Sigmoid colon (tissue), 3 donors: ENCODE measurements at regions not wholly inside any gene's neighbourhood (a gene's known extent, or its start where the extent isn't known, plus 50 kb on each side); places are given as distances from the start of the nearest gene placed in this dataset.

Source experiments
- POLR2A ChIP-seq, 2 donors: fragments of 450-650 bp; IDR thresholded peaks; one replicate each; pipeline ENCODE4 v1.6.1; 2016; ENCODE audit warnings: antibody characterized with exemption in 2 of 2, mild to moderate bottlenecking in 2 of 2, moderate library complexity in 2 of 2
- TF ChIP-seq, protein P1 (sequence below), 4 experiments: fragments of 450-650 bp in 3 of 4; fragments of 200-600 bp in 1 of 4; IDR thresholded peaks; one replicate each; pipeline ENCODE4 v1.5.1; 2016 to 2019; ENCODE audit warnings: antibody characterized with exemption in 4 of 4, mild to moderate bottlenecking in 3 of 4, moderate library complexity in 2 of 4

DNA sequence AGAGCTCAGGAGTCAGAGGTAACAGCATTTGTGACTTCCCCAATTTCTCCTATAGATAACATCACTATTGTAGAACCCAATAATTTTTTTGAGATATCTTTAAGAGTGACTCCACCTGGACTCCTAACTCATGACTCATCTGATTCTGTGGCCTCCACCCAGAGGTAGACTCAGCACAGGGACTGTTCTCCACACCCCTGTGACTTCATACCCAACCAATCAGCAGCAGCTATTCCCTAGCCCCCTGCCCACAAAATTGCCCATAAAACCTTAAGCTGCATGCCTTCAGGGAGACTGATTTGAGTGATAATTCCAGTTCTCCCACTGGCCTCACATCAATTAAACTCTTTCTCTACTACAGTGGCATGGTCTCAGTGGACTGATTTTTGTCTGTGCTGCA lies 475.4 kb upstream of the FAT3 start:
- TF ChIP-seq, protein P1, sequence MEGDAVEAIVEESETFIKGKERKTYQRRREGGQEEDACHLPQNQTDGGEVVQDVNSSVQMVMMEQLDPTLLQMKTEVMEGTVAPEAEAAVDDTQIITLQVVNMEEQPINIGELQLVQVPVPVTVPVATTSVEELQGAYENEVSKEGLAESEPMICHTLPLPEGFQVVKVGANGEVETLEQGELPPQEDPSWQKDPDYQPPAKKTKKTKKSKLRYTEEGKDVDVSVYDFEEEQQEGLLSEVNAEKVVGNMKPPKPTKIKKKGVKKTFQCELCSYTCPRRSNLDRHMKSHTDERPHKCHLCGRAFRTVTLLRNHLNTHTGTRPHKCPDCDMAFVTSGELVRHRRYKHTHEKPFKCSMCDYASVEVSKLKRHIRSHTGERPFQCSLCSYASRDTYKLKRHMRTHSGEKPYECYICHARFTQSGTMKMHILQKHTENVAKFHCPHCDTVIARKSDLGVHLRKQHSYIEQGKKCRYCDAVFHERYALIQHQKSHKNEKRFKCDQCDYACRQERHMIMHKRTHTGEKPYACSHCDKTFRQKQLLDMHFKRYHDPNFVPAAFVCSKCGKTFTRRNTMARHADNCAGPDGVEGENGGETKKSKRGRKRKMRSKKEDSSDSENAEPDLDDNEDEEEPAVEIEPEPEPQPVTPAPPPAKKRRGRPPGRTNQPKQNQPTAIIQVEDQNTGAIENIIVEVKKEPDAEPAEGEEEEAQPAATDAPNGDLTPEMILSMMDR (IDR thresholded peaks at IDR 0.05), result no peak
- TF ChIP-seq POLR2A (IDR thresholded peaks at IDR 0.05), result no peak
